ENCODE measurements at regions not wholly inside any gene's neighbourhood (a gene's known extent, or its start where the extent isn't known, plus 50 kb on each side); places are given as distances from the start of the nearest gene placed in this dataset.
"Not testable (repeated sequence)": the region's sequence is repeated elsewhere in the genome, so short reads cannot be mapped to it uniquely, and the experiment has no call there.

GRCh38 chr6:170192905-170193304 lies 98.0 kb downstream of the DLL1 start:
- DNase-seq = no peak

- DNase-seq = not testable (repeated sequence)
Measured at GRCh38 chr6:170192101-170192500, 98.8 kb downstream of the DLL1 start.

GRCh38 chr6:170190046-170190445 lies 100.8 kb downstream of the DLL1 start:
- no peak for DNase-seq

GRCh38 chr6:170189236-170189635 lies 101.6 kb downstream of the DLL1 start:
- DNase-seq = no peak

- DNase-seq = no peak
Measured at GRCh38 chr6:170188571-170189001, 102.3 kb downstream of the DLL1 start.

GRCh38 chr6:170187669-170188566 lies 103.0 kb downstream of the DLL1 start:
- no peak for DNase-seq

- DNase-seq = no peak
Measured at GRCh38 chr6:170186941-170187668, 103.8 kb downstream of the DLL1 start.

GRCh38 chr6:170186006-170186935 lies 104.6 kb downstream of the DLL1 start:
- no peak for DNase-seq

GRCh38 chr6:170185175-170185978 lies 105.5 kb downstream of the DLL1 start:
- no peak for DNase-seq

GRCh38 chr6:170184316-170184715 lies 106.6 kb downstream of the DLL1 start:
- no peak for DNase-seq

GRCh38 chr6:170183521-170183920 lies 107.4 kb downstream of the DLL1 start:
- no peak for DNase-seq

- no peak for DNase-seq
Measured at GRCh38 chr6:170182781-170183120, 108.1 kb downstream of the DLL1 start.

- DNase-seq = no peak
Measured at GRCh38 chr6:170182093-170182780, 108.6 kb downstream of the DLL1 start.

- DNase-seq = no peak
Measured at GRCh38 chr6:170181338-170181690, 109.6 kb downstream of the DLL1 start.

GRCh38 chr6:170180671-170181337 lies 110.1 kb downstream of the DLL1 start:
- DNase-seq = no peak

- no peak for DNase-seq
Measured at GRCh38 chr6:170179616-170180324, 111.1 kb downstream of the DLL1 start.

- DNase-seq = no peak
Measured at GRCh38 chr6:170178561-170179477, 112.1 kb downstream of the DLL1 start.

GRCh38 chr6:170177772-170178560 lies 112.9 kb downstream of the DLL1 start:
- no peak for DNase-seq
